ENCODE measurements at regions not wholly inside any gene's neighbourhood (a gene's known extent, or its start where the extent isn't known, plus 50 kb on each side); places are given as distances from the start of the nearest gene placed in this dataset.

DNA sequence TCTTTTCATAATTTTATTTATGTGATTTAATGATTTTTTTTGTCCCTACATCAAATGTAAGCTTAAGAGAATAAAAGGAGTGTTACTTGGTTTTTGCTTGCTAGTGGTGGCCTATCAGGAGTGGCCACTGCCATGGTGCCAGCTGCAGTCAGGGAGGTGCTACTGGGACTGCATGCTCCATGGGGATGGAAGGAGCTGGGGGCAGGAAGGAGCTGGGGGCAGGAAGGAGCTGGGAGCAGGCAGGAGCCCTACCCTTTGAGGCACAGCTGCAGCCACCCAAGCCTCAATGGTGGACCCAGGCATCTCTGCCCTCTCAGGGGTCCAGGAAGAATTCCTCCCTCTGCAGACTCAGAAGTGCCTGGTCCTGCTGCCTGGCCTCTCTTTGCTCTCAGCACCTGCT, 796.0 kb downstream of the SLC16A7 start:
- DNase-seq: no peak

- DNase-seq: no peak
These were observed 797.3 kb downstream of the SLC16A7 start for GRCh38 chr12:60393093-60393492.

DNA sequence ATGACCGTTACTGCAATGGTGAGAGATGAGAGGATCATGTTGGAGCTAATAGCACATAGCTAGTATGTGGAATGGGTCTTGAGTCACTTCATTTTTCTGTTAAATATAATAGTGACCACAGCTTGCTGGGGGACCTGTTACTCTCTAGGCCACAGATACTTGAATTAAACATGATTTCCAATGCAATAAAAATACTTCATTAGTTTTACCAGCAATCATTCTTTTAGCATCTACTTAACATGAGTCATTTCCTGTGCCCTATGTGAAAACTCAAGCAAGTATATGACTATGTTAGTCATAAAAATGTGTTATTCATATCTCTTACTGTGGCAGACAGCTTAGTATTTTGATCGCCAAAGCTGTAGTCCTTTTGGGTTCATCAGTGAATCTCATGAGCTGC, 798.8 kb downstream of the SLC16A7 start:
- no peak for DNase-seq

DNA sequence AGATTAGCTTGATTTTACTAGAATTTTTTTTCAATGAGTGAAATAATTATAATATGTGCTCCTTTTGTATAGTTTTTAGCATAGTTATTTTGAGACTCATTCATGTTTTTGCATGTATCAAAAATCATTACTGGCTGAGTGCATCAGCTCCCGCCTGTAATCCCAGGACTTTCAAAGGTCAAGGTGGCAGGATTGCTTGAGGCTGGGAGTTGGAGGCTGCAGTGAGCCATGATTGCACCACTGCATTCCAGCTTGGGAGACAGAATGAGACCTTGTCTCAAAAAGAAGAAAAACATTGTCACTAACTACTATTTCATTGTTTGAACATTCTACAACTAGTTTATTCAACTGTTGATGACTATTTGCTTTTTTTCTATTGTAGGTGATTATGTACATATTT, 802.7 kb downstream of the SLC16A7 start:
- no peak for DNase-seq

GRCh38 chr12:60399064-60399463, 803.2 kb downstream of the SLC16A7 start:
- DNase-seq: no peak

GRCh38 chr12:60402996-60403395, 807.2 kb downstream of the SLC16A7 start:
- no peak for DNase-seq

DNA sequence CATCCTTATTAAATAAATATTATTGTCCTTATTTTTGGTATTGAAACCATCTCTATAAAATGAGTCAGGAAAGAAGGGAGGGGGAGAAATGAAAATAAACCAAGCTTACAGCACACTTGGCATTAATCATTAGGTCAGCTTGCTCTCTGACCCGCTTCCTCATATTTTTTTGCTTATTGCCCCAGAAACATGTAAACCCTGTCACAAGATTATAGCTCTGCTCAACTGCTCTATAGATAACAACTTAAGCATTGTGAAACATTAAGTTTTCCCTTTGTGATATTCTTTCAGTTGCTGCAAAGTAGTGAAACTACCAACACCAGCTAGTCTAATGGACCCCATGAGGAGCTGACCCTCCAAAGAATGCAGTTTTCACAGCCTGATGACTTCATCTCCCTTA, 819.5 kb downstream of the SLC16A7 start:
- no peak for DNase-seq

DNA sequence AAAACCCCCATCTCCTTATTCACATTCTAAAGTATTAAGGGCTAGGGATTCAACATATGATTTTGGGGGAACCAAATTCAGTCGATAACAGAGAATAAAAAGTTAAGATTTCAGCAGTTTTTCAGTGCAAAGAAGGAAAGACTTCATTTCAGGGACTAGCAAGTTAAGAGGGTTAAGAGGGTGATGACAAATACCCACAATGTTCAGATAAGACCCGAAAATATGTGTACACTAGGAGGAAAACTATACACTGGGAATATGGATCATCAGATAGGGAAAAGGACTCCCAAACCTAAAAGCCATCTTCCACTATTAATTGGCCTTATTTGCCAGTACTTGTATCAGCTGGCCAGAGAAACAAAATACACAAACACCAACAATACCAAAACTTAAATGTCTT, 824.2 kb downstream of the SLC16A7 start:
- DNase-seq: no peak

DNA sequence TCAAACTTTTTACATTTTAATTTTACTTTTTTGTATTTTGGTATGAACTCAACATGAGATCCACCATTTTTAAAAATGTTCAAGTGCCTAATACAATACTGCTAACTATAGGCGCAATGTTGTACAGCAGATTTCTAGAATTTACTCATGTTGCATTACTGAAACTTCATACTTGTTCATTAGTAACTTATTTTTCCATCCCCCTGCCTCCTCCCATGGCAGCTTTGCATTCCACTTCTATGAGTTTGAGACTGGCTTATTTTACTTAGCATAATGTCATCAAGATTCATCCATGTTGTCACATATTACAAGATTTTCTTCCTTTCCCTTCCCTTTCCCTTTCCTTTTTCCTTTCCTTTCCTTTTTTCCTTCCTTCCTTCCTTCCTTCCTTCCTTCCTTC, 825.9 kb downstream of the SLC16A7 start:
- no peak for DNase-seq

GRCh38 chr12:60437297-60437696, 841.5 kb downstream of the SLC16A7 start:
- DNase-seq: no peak

DNA sequence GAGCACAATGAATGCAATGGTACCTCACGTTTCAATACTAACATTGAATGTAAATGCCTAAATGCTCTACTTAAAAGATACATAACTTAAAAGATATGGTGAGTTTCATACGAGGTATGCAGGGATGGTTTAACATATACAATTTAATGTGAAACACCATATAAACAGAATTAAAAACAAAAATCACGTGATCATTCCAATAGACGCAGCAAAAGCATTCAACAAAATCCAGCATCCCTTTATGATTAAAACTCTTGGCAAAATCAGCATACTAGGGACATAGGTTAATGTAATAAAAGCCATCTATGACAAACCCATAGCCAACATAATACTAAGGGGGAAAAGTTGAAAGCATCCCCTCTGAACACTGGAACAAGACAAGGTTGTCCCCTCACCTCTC, 845.7 kb downstream of the SLC16A7 start:
- DNase-seq: no peak

- DNase-seq: no peak
These were observed 855.6 kb downstream of the SLC16A7 start for GRCh38 chr12:60451457-60451856.

DNA sequence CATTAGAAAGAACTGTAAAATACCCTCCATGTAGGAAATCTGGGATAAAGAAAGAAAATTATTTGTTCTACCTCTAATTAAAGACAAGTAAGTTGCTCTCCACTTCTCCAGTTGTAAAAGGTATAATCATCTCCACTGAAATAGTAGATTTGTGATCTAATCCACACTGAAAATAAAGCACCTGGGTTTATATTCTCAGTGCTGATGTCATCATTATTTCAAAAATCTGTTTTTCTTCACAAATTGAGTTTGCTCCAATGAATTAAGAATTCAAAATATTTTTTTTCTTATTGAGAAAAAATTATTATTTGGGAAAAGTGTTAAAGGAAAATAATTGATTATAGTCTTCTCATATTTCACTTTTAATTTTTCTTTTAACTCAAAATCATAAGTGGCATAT, 869.2 kb downstream of the SLC16A7 start:
- no peak for DNase-seq

DNA sequence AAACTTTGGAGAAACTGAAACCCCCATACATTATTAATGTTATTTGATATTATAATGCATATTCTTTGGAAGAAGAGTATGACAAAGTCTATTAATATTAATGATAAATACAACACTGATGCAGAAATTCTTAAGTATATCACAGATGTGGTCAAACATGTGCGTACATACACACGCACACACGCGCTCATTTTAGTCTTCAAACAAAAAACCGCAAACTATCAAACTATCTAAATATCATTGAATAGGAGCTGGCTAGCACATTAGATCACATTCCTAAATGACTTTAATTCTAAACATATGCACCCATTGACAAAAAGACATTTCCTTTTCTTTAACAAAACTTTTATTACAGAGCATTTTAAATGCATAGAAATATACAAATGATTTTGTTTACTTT, 872.7 kb downstream of the SLC16A7 start:
- no peak for DNase-seq

- no peak for DNase-seq
These were observed 880.0 kb downstream of the SLC16A7 start for GRCh38 chr12:60475825-60476224.

- no peak for DNase-seq
These were observed 891.5 kb downstream of the SLC16A7 start for GRCh38 chr12:60487284-60487683.

DNA sequence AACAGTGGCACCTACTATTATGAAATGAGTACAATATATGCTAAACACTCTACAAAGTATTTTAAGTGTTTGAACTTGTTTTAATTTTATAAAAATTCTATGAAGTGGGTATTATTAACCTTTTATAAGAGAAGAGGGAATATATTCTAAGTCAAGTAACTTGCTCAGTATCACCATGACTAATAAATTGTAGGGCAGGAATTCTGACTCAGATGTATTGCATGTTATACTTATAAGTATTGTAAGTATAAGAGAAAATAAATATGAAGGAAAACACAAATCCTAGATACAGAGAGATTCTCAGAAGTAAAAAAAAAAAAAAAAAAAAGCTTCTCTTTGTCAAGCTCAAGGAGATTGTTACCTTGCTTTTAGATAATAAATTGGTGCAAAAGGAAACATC, 893.2 kb downstream of the SLC16A7 start:
- DNase-seq: no peak

GRCh38 chr12:60494244-60494643, 898.4 kb downstream of the SLC16A7 start:
- no peak for DNase-seq

GRCh38 chr12:60498656-60499055, 902.8 kb downstream of the SLC16A7 start:
- no peak for DNase-seq

DNA sequence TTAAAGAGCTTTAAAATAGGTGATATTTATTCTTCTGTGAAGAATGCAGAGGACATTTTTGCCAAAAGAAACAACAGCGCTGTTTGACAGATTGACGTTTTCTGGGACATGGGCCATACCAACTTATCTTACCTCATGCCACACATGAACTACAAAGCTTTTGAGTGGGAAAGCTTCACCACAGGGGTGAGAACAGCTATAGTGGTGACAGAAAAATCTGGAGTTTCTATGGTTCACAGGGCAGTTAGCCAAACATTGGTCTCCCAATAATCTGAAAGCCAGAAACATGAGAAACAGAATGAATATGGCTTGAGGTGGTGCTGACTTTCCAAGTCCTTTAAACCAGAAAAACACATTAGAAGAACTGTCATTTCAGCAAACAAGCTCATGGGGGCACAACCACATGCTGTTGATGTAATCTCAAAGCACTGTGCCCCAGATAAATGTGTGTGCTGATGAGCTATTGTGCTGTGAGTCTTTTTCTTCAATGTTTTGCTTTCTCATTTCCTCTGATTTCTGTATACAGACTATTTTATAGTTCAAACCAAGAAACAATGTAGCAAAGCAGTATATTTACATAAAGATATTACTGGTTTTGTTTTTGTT, 905.4 kb downstream of the SLC16A7 start:
- DNase-seq: no peak

DNA sequence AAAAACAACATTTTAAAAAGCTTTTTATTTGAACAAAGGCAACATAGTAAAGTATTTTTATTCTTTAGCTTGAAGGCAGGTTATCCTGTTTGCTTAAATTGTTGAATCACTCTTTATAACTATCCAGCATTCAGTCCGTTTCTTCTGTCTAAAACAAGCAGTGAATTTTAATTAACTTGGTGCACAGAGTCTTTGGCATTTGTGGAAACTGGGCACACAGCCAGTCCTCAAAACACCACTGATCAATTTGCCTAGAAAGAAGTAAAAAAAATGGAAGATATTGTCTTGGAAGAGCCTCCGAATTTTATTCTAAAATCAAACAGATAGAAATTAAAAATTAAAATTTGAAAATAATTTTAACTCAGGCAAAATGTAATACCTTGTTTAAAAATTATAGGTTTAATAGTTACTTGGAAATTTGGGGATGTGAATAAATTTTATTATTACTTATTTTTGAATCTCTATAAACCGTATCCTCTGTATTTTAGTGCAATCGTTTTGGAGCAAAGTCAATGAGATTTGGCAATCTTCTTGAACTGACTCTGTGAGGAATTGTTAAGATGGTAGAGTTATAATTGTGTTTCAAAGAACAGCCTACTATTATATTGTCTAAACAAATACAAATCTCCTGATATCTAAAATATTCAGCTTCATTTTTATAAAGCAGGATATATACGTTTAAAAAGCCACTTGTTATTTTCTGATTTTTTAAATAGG, 927.0 kb downstream of the SLC16A7 start:
- no peak for DNase-seq

DNA sequence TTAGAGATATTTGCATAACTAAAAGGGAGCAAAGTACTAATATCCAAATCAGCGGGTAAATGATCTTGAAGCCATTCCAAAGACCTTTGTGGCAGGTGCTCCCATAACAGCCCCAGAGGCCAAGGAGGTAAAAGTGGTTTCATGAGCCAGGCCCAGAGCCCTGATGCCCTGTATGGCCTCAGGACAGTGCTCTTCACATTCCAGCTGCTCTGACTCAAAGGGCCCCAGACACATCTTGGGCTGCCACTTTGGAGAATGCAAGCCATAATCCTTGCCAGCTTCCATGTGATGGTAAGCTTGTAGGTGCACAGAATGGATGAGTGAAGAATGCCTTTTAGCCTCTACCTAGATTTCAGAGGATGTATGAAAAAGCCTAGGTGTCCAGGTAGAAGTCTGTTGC, 933.4 kb downstream of the SLC16A7 start:
- no peak for DNase-seq

DNA sequence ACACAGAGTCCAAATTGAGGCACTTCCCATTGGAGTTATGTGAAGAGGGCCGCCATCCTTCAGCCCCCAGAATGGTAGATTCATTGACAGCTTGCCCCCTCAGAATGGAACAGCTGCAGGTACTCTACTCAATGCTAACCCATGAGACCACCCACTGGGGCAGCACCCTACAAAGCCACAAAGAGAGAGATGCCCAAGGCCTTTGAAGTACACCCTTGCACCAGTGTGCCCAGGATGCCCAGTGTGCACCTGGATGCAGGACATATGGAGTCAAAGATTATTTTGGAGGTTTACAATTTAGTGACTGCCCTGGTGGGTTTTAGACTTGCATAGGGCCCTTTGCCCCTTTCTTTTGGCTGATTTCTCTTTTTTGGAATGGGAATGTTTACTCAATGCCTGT, 933.9 kb downstream of the SLC16A7 start:
- DNase-seq: no peak

- DNase-seq: no peak
These were observed 939.5 kb downstream of the SLC16A7 start for GRCh38 chr12:60535363-60535762.

- DNase-seq: no peak
These were observed 943.8 kb downstream of the SLC16A7 start for GRCh38 chr12:60539592-60539991.
